KMS-11 (cell line): ENCODE measurements at regions not wholly inside any gene's neighbourhood (a gene's known extent, or its start where the extent isn't known, plus 50 kb on each side); places are given as distances from the start of the nearest gene placed in this dataset.

Experiments used
- H2AFZ ChIP-seq: fragments of 200-600 bp; sonication (generic); 2 replicates; pipeline ENCODE4 v1.6.1; 2016; ENCODE audit warnings: antibody characterized with exemption, mixed run types, low read depth
- H3K27ac ChIP-seq: fragments of 200-600 bp; sonication (generic); 2 replicates; pipeline ENCODE4 v1.6.1; 2016; ENCODE audit warnings: mild to moderate bottlenecking, mixed run types
- H3K27me3 ChIP-seq: fragments of 200-600 bp; sonication (generic); 2 replicates; pipeline ENCODE4 v1.6.1; 2017; ENCODE audit warnings: mild to moderate bottlenecking, low read depth, mixed run types, moderate library complexity; ENCODE audit not compliant: insufficient read depth
- H3K36me3 ChIP-seq: fragments of 200-600 bp; sonication (generic); 2 replicates; pipeline ENCODE4 v1.6.1; 2017; ENCODE audit warnings: mild to moderate bottlenecking, mixed run types; ENCODE audit not compliant: insufficient read depth
- H3K4me1 ChIP-seq: fragments of 200-600 bp; sonication (generic); 2 replicates; pipeline ENCODE4 v1.6.1; 2016; ENCODE audit warnings: mild to moderate bottlenecking, low read depth, mixed run types; ENCODE audit not compliant: poor library complexity, severe bottlenecking
- H3K4me2 ChIP-seq: fragments of 200-600 bp; sonication (generic); 2 replicates; pipeline ENCODE4 v1.7.0; 2016; ENCODE audit warnings: mild to moderate bottlenecking, mixed run types
- H3K4me3 ChIP-seq: fragments of 200-600 bp; sonication (generic); IDR thresholded peaks from 2 replicates; pipeline ENCODE4 v1.6.1; 2017; ENCODE audit warnings: low read depth, low read length, mixed read lengths; ENCODE audit not compliant: insufficient read depth
- H3K79me2 ChIP-seq: fragments of 200-600 bp; sonication (generic); 2 replicates; pipeline ENCODE4 v1.6.1; 2016; ENCODE audit warnings: low read depth, mixed run types; ENCODE audit not compliant: insufficient read depth
- H3K9ac ChIP-seq: fragments of 200-600 bp; sonication (generic); 2 replicates; pipeline ENCODE4 v1.6.1; 2016; ENCODE audit warnings: mild to moderate bottlenecking, mixed run types
- H4K20me1 ChIP-seq: fragments of 200-600 bp; sonication (generic); 2 replicates; pipeline ENCODE4 v1.6.1; 2016; ENCODE audit warnings: mild to moderate bottlenecking, mixed run types; ENCODE audit not compliant: insufficient read depth
- TF ChIP-seq, protein P1 (sequence below): fragments of 200-600 bp; sonication (generic); conservative IDR thresholded peaks from 2 replicates; pipeline ENCODE4 v1.6.1; 2017; ENCODE audit warnings: low read depth, mild to moderate bottlenecking, antibody characterized with exemption, low read length, moderate library complexity, mixed read lengths

DNA sequence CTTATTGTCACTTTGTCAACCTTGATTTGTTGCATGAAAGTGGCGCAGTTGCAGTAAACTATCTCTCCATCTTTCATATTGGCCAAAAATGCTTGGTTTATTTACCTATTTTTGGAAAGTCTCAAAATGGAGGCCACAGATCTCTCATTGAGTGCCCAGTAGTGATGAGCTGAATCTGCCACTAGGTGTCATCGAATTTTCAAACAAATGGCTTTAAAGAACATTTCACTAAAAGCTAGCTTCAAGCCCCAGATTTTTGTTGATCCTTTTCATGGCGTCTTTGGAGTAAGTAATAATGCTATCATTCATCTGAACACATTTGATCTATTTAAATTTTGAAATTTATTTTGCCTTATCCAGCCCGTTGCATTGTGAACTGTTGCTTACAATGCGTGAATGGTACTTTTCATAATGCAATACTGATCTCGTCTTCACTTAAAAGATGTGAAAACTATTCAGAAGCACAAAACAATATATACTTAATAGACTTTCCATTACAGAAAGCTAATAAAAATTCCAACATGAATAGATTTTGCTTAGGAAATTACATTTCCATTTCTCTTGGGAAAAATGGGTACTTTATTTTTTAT lies 236.2 kb downstream of the DNAJB9 start:
- H2AFZ ChIP-seq: peak overlapping the region; percentile 58

GRCh38 chr7:108808549-108809266 lies 239.0 kb downstream of the DNAJB9 start:
- Histone ChIP-seq H3K79me2 (no peaks in the 10 kb centered on the region), H3K4me2 (no peak overlapping the region), H3K27ac (no peak overlapping the region), H3K9ac (no peak overlapping the region), H3K36me3 (no peaks in the 10 kb centered on the region), H4K20me1 (no peaks in the 10 kb centered on the region), H3K27me3 (no peaks in the 10 kb centered on the region), H2AFZ (no peak overlapping the region), H3K4me1 (no peaks in the 10 kb centered on the region), H3K4me3 (no peak overlapping the region)
- TF ChIP-seq, protein P1, sequence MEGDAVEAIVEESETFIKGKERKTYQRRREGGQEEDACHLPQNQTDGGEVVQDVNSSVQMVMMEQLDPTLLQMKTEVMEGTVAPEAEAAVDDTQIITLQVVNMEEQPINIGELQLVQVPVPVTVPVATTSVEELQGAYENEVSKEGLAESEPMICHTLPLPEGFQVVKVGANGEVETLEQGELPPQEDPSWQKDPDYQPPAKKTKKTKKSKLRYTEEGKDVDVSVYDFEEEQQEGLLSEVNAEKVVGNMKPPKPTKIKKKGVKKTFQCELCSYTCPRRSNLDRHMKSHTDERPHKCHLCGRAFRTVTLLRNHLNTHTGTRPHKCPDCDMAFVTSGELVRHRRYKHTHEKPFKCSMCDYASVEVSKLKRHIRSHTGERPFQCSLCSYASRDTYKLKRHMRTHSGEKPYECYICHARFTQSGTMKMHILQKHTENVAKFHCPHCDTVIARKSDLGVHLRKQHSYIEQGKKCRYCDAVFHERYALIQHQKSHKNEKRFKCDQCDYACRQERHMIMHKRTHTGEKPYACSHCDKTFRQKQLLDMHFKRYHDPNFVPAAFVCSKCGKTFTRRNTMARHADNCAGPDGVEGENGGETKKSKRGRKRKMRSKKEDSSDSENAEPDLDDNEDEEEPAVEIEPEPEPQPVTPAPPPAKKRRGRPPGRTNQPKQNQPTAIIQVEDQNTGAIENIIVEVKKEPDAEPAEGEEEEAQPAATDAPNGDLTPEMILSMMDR: no peak

More for the DNA sequence above, 236.2 kb downstream of the DNAJB9 start:
- no peak overlapping the region for H3K9ac ChIP-seq
- TF ChIP-seq, protein P1: peak; percentile 78
- no peak overlapping the region for H3K4me2 ChIP-seq
- no peaks in the 10 kb centered on the region for H3K36me3 ChIP-seq
- no peaks in the 10 kb centered on the region for H3K27me3 ChIP-seq
- no peak overlapping the region for H3K4me3 ChIP-seq
- H3K27ac ChIP-seq: no peak overlapping the region
- no peaks in the 10 kb centered on the region for H3K79me2 ChIP-seq
- H3K4me1 ChIP-seq: no peaks in the 10 kb centered on the region
- H4K20me1 ChIP-seq: no peaks in the 10 kb centered on the region

DNA sequence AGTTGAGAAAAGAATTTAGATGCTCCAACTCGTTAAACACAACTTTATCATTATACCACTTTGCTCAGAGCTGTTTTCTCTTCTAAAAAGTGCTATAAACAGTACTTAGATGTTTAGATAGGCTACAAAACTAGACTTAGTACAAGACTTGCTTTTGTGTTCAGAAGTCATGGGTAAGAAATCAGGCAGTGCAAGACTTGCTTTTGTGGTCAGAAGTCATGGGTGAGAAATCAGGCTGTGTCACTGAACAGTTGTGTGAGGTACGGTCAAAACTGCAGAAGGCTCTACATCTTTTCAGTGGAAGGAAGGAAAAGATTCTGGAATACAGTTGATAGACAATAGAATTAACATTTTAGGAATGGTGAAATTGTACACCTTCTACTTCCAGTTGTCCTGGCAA lies 239.7 kb downstream of the DNAJB9 start:
- Histone ChIP-seq H3K27me3 (no peaks in the 10 kb centered on the region), H3K4me1 (no peaks in the 10 kb centered on the region), H2AFZ (no peak overlapping the region), H3K79me2 (no peaks in the 10 kb centered on the region), H4K20me1 (no peaks in the 10 kb centered on the region), H3K9ac (no peak overlapping the region), H3K36me3 (no peaks in the 10 kb centered on the region), H3K27ac (no peak overlapping the region), H3K4me2 (no peak overlapping the region), H3K4me3 (no peak overlapping the region)
- TF ChIP-seq, protein P1: no peak

DNA sequence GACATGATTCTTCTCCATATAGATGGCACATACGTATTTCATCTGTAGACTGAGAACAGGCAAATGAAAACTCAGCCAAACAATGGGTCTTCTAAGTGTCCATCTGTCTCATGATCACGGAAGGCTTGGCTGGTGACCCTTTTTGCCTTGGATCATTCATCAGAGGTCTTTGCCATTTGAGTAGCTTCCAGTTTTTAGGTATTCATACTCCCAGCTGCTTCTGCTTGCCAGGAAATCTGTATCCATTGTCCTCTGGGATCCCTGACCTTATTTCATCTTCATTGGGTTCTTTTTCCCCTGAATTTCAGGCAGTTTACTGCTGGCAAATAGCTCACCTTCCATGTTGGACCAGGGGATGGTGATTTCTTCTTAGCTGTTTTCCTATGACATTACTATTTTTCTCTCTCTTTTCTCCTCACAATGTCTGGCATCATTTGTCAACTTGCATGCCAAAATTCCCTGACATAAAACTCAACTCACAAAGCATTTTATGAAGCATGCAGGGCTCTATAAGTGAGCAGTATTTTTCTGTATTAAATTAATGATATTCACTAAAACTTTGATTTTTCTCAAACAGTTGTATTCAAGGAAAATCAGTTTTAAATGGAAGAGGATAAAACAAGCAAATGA lies 241.2 kb downstream of the DNAJB9 start:
- no peak overlapping the region for H3K9ac ChIP-seq
- H3K4me3 ChIP-seq: no peak overlapping the region
- no peaks in the 10 kb centered on the region for H4K20me1 ChIP-seq
- no peaks in the 10 kb centered on the region for H3K4me1 ChIP-seq
- no peak overlapping the region for H3K4me2 ChIP-seq
- H3K27me3 ChIP-seq: no peaks in the 10 kb centered on the region
- H3K27ac ChIP-seq: no peak overlapping the region
- no peaks in the 10 kb centered on the region for H3K36me3 ChIP-seq
- TF ChIP-seq, protein P1: no peak
- H3K79me2 ChIP-seq: no peaks in the 10 kb centered on the region
- H2AFZ ChIP-seq: no peak overlapping the region
